ENCODE measurements at regions not wholly inside any gene's neighbourhood (a gene's known extent, or its start where the extent isn't known, plus 50 kb on each side); places are given as distances from the start of the nearest gene placed in this dataset.

- DNase-seq (ENCODE audit: low read depth in 2 of 3, low spot score in 2 of 3) = no peak
These were observed 265.9 kb downstream of the ZEB1 start for GRCh38 chr10:31584876-31585275.

- DNase-seq (ENCODE audit: low read depth in 2 of 3, low spot score in 2 of 3) = no peak
These were observed 265.1 kb downstream of the ZEB1 start for GRCh38 chr10:31584098-31584631.

GRCh38 chr10:31583293-31583692, 264.3 kb downstream of the ZEB1 start:
- DNase-seq (ENCODE audit: low read depth in 2 of 3, low spot score in 2 of 3) = no peak

- no peak for DNase-seq (ENCODE audit: low read depth in 2 of 3, low spot score in 2 of 3)
These were observed 263.5 kb downstream of the ZEB1 start for GRCh38 chr10:31582365-31583052.

- no peak for DNase-seq (ENCODE audit: low read depth in 2 of 3, low spot score in 2 of 3)
These were observed 262.8 kb downstream of the ZEB1 start for GRCh38 chr10:31581741-31582323.

GRCh38 chr10:31580646-31581045, 261.6 kb downstream of the ZEB1 start:
- DNase-seq (ENCODE audit: low read depth in 2 of 3, low spot score in 2 of 3) = no peak

Data from activated CD8-positive, alpha-beta memory T cell treated with anti-CD3 and anti-CD28 coated beads for 48 hours (primary cell).